Mesenchymal stem cell (in vitro differentiated cells and primary cell): ENCODE measurements at regions not wholly inside any gene's neighbourhood (a gene's known extent, or its start where the extent isn't known, plus 50 kb on each side); places are given as distances from the start of the nearest gene placed in this dataset.

Experiments used
- DNase-seq: peaks from one replicate; pipeline ENCODE4 v3.0.0-alpha.2; 2013
- H2AFZ ChIP-seq: one replicate; pipeline ENCODE4 v1.6.1; 2013; ENCODE audit warnings: low read depth, mild to moderate bottlenecking, control low read depth, inconsistent platforms, low read length, moderate library complexity
- H2AK5ac ChIP-seq: 2 replicates; pipeline ENCODE4 v1.6.1; 2013; ENCODE audit warnings: low read length, moderate library complexity, mild to moderate bottlenecking, inconsistent platforms; ENCODE audit not compliant: severe bottlenecking
- H2BK120ac ChIP-seq: one replicate; pipeline ENCODE4 v1.6.1; 2013; ENCODE audit warnings: low read depth, mild to moderate bottlenecking, inconsistent platforms, low read length, moderate library complexity
- H2BK12ac ChIP-seq, 2 experiments: one replicate each; pipeline ENCODE4 v1.6.1; 2013; ENCODE audit warnings: inconsistent platforms in 2 of 2, low read length in 2 of 2, mild to moderate bottlenecking in 2 of 2, moderate library complexity in 2 of 2, control low read depth in 1 of 2
- H2BK15ac ChIP-seq: one replicate; pipeline ENCODE4 v1.6.1; 2013; ENCODE audit warnings: mild to moderate bottlenecking, low read depth, inconsistent platforms; ENCODE audit not compliant: poor library complexity, severe bottlenecking
- H2BK5ac ChIP-seq: 2 replicates; pipeline ENCODE4 v1.6.1; 2013; ENCODE audit warnings: low read depth, mild to moderate bottlenecking, low read length, control low read depth, inconsistent platforms; ENCODE audit not compliant: poor library complexity, severe bottlenecking
- H3K14ac ChIP-seq, 2 experiments: one replicate each; pipeline ENCODE4 v1.6.1; 2013; ENCODE audit warnings: inconsistent platforms in 2 of 2, low read length in 2 of 2, control low read depth in 1 of 2, mild to moderate bottlenecking in 1 of 2, moderate library complexity in 1 of 2
- H3K18ac ChIP-seq, 2 experiments: one replicate each; pipeline ENCODE4 v1.6.1; 2013; ENCODE audit warnings: inconsistent platforms in 2 of 2, low read length in 2 of 2, control low read depth in 1 of 2, low read depth in 1 of 2, mild to moderate bottlenecking in 1 of 2
- H3K23ac ChIP-seq, 2 experiments: one replicate each; pipeline ENCODE4 v1.6.1; 2013; ENCODE audit warnings: inconsistent platforms in 2 of 2, low read length in 2 of 2, mild to moderate bottlenecking in 2 of 2, moderate library complexity in 2 of 2, control low read depth in 1 of 2
- H3K27ac ChIP-seq: 2 replicates; pipeline ENCODE4 v1.5.1; 2013; ENCODE audit warnings: mild to moderate bottlenecking, moderate library complexity, low read length, control low read depth, inconsistent platforms; ENCODE audit not compliant: poor library complexity, severe bottlenecking
- H3K27me3 ChIP-seq, 2 experiments: 2 replicates each; pipeline versions ENCODE4 v1.6.1 to v1.7.0; 2013; ENCODE audit warnings: low read length in 2 of 2, mild to moderate bottlenecking in 2 of 2, moderate library complexity in 2 of 2, control low read depth in 1 of 2, inconsistent platforms in 1 of 2; ENCODE audit not compliant: control insufficient read depth in 1 of 2, insufficient read depth in 1 of 2
- H3K36me3 ChIP-seq, 2 experiments: 2 replicates each; pipeline versions ENCODE4 v1.6.1 to v1.7.0; 2013; ENCODE audit warnings: low read length in 2 of 2, control low read depth in 1 of 2, inconsistent platforms in 1 of 2, low read depth in 1 of 2, mild to moderate bottlenecking in 1 of 2; ENCODE audit not compliant: insufficient read depth in 2 of 2, control insufficient read depth in 1 of 2
- H3K4ac ChIP-seq, 2 experiments: one replicate each; pipeline ENCODE4 v1.6.1; 2013; ENCODE audit warnings: inconsistent platforms in 2 of 2, low read length in 2 of 2, mild to moderate bottlenecking in 2 of 2, moderate library complexity in 2 of 2, control low read depth in 1 of 2, low read depth in 1 of 2
- H3K4me1 ChIP-seq: 2 replicates; pipeline ENCODE4 v1.6.1; 2013; ENCODE audit warnings: low read depth, low read length, control low read depth; ENCODE audit not compliant: control insufficient read depth, insufficient read depth
- H3K4me2 ChIP-seq: 2 replicates; pipeline ENCODE4 v1.6.1; 2013; ENCODE audit warnings: low read length, mild to moderate bottlenecking, inconsistent platforms; ENCODE audit not compliant: poor library complexity, severe bottlenecking
- H3K4me3 ChIP-seq, 2 experiments: 2 replicates each; pipeline versions ENCODE4 v1.5.1 to v1.7.0; 2013; ENCODE audit warnings: low read length in 2 of 2, mild to moderate bottlenecking in 2 of 2, control low read depth in 1 of 2, low read depth in 1 of 2; ENCODE audit not compliant: insufficient read depth in 1 of 2
- H3K79me1 ChIP-seq: replicated peaks from 2 replicates; pipeline ENCODE4 v1.6.1; 2013; ENCODE audit warnings: mild to moderate bottlenecking, control low read depth, low read length, inconsistent platforms; ENCODE audit not compliant: poor library complexity, severe bottlenecking
- H3K9ac ChIP-seq: 2 replicates; pipeline ENCODE4 v1.7.0; 2013; ENCODE audit warnings: mild to moderate bottlenecking, low read length, moderate library complexity
- H3K9me3 ChIP-seq: 2 replicates; pipeline ENCODE4 v1.7.0; 2013; ENCODE audit warnings: mild to moderate bottlenecking, low read length; ENCODE audit not compliant: control insufficient read depth
- H4K8ac ChIP-seq: one replicate; pipeline ENCODE4 v1.6.1; 2013; ENCODE audit warnings: inconsistent platforms, mild to moderate bottlenecking, low read length, moderate library complexity
- H4K91ac ChIP-seq: one replicate; pipeline ENCODE4 v1.6.1; 2013; ENCODE audit warnings: mild to moderate bottlenecking, low read length, inconsistent platforms
- WGBS: methylation state at CpG from one replicate; pipeline ENCODE4 v1.1.7; 2013; ENCODE audit warnings: mixed read lengths; 5-methylcytosine and 5-hydroxymethylcytosine counted together

GRCh38 chr5:82851471-82851870, 225.7 kb downstream of the TMEM167A start:
- Histone ChIP-seq H3K27me3 (peaks cover 0 to 10% of the 10 kb centered on the region in 2 experiments), H2BK15ac (no peak overlapping the region), H3K27ac (no peak overlapping the region), H3K4ac (no peak overlapping the region), H3K9ac (no peak overlapping the region), H3K4me1 (no peaks in the 10 kb centered on the region), H3K14ac (no peak overlapping the region), H4K8ac (no peak overlapping the region), H3K4me2 (no peak overlapping the region), H3K79me1 (no peaks in the 10 kb centered on the region), H2BK12ac (no peak overlapping the region), H3K36me3 (no peaks in the 10 kb centered on the region), H3K4me3 (no peak overlapping the region), H2AFZ (no peak overlapping the region), H2AK5ac (no peak overlapping the region), H3K18ac (no peak overlapping the region), H2BK120ac (no peak overlapping the region), H2BK5ac (no peak overlapping the region), H3K23ac (no peak overlapping the region), H4K91ac (no peak overlapping the region), H3K9me3 (no peaks in the 10 kb centered on the region)
- 73% methylated on average over 3 of the region's 3 CpGs for WGBS
- no peak for DNase-seq

- Histone ChIP-seq H3K4me1 (no peaks in the 10 kb centered on the region), H4K8ac (no peak overlapping the region), H2BK5ac (no peak overlapping the region), H2AFZ (no peak overlapping the region), H3K79me1 (no peaks in the 10 kb centered on the region), H2AK5ac (no peak overlapping the region), H3K27ac (no peak overlapping the region), H3K27me3 (peaks cover 0 to 10% of the 10 kb centered on the region in 2 experiments), H4K91ac (no peak overlapping the region), H2BK120ac (no peak overlapping the region), H3K14ac (no peak overlapping the region), H3K4me2 (no peak overlapping the region), H3K9me3 (no peaks in the 10 kb centered on the region), H3K18ac (no peak overlapping the region), H3K4me3 (no peak overlapping the region), H3K9ac (no peak overlapping the region), H2BK15ac (no peak overlapping the region), H3K36me3 (no peaks in the 10 kb centered on the region), H3K4ac (no peak overlapping the region), H2BK12ac (no peak overlapping the region), H3K23ac (no peak overlapping the region)
- WGBS = no CpG with 5 or more reads among the region's 2 CpGs
- DNase-seq = no peak
Observed at GRCh38 chr5:82850393-82850792, 226.8 kb downstream of the TMEM167A start.

GRCh38 chr5:82849885-82850284, 227.3 kb downstream of the TMEM167A start:
- H3K18ac ChIP-seq = no peak overlapping the region
- no peak overlapping the region for H2AFZ ChIP-seq
- no peaks in the 10 kb centered on the region for H3K36me3 ChIP-seq
- no peak overlapping the region for H2BK12ac ChIP-seq
- no peak overlapping the region for H4K91ac ChIP-seq
- DNase-seq = no peak
- peaks cover 0 to 10% of the 10 kb centered on the region in 2 experiments for H3K27me3 ChIP-seq
- H3K4me2 ChIP-seq = no peak overlapping the region
- no peak overlapping the region for H3K23ac ChIP-seq
- H2BK15ac ChIP-seq = no peak overlapping the region
- H3K79me1 ChIP-seq = no peaks in the 10 kb centered on the region
- no peak overlapping the region for H2BK5ac ChIP-seq
- no peak overlapping the region for H4K8ac ChIP-seq
- no peak overlapping the region for H2AK5ac ChIP-seq
- H3K4me1 ChIP-seq = no peaks in the 10 kb centered on the region
- H3K4me3 ChIP-seq = no peak overlapping the region
- no peak overlapping the region for H3K4ac ChIP-seq
- no peak overlapping the region for H3K9ac ChIP-seq
- no peak overlapping the region for H3K27ac ChIP-seq
- no peak overlapping the region for H3K14ac ChIP-seq
- H3K9me3 ChIP-seq = no peaks in the 10 kb centered on the region
- no peak overlapping the region for H2BK120ac ChIP-seq

- Histone ChIP-seq H3K4ac (no peak overlapping the region), H3K9ac (no peak overlapping the region), H3K14ac (no peak overlapping the region), H2BK5ac (no peak overlapping the region), H3K4me3 (no peak overlapping the region), H3K9me3 (no peaks in the 10 kb centered on the region), H3K79me1 (no peaks in the 10 kb centered on the region), H4K8ac (no peak overlapping the region), H2BK15ac (no peak overlapping the region), H3K36me3 (no peaks in the 10 kb centered on the region), H3K4me2 (no peak overlapping the region), H3K27me3 (peaks cover 0 to 3% of the 10 kb centered on the region in 2 experiments), H3K4me1 (no peaks in the 10 kb centered on the region), H2AFZ (no peak overlapping the region), H2BK120ac (no peak overlapping the region), H4K91ac (no peak overlapping the region), H3K27ac (no peak overlapping the region), H3K23ac (no peak overlapping the region), H2AK5ac (no peak overlapping the region), H2BK12ac (no peak overlapping the region), H3K18ac (no peak overlapping the region)
- WGBS = 91% methylated on average over 5 of the region's 5 CpGs
- DNase-seq = no peak
Observed at GRCh38 chr5:82847562-82847961, 229.6 kb downstream of the TMEM167A start.
